Esophagus muscularis mucosa (tissue), 4 donors: ENCODE measurements at regions not wholly inside any gene's neighbourhood (a gene's known extent, or its start where the extent isn't known, plus 50 kb on each side); places are given as distances from the start of the nearest gene placed in this dataset.
"Not testable (repeated sequence)": the region's sequence is repeated elsewhere in the genome, so short reads cannot be mapped to it uniquely, and the experiment has no call there.

ENCODE experiments used
- DNase-seq: peaks from one replicate; pipeline ENCODE4 v3.0.0-alpha.2; 2017; ENCODE audit errors: extremely low spot score
- H3K27ac ChIP-seq, 4 donors: fragments of 200-600 bp; sonication (generic); replicated peaks in 1 of 4; 1 replicate in 3 of 4; 2 replicates in 1 of 4; pipeline ENCODE4 v1.5.1; 2016 to 2019; ENCODE audit warnings: mild to moderate bottlenecking in 1 of 4
- H3K27me3 ChIP-seq, 4 donors: fragments of 200-600 bp; sonication (generic); one replicate each; pipeline versions ENCODE4 v1.5.1 to v1.6.0; 2016 to 2019
- H3K36me3 ChIP-seq, 4 donors: fragments of 200-600 bp; sonication (generic); one replicate each; pipeline ENCODE4 v1.5.1; 2016 to 2019
- H3K4me1 ChIP-seq, 4 donors: fragments of 200-600 bp; sonication (generic); one replicate each; pipeline ENCODE4 v1.5.1; 2016 to 2019
- H3K4me3 ChIP-seq, 4 donors: fragments of 200-600 bp; sonication (generic); 1 replicate in 2 of 4; 2 replicates in 2 of 4; pipeline ENCODE4 v1.5.1; 2016 to 2019; ENCODE audit warnings: mild to moderate bottlenecking in 4 of 4, moderate library complexity in 1 of 4
- H3K9me3 ChIP-seq, 4 donors: fragments of 200-600 bp; sonication (generic); 1 replicate in 3 of 4; 2 replicates in 1 of 4; pipeline ENCODE4 v1.5.1; 2016 to 2019
- WGBS: methylation state at CpG from one replicate; pipeline ENCODE4 v1.1.5; 2018; 5-methylcytosine and 5-hydroxymethylcytosine counted together
- intact Hi-C: fragments of 100-400 bp; cut with DNase I; formaldehyde crosslinking; loops from one replicate; pipeline ENCODE4 v1.15.1; 2023

GRCh38 chr1:794918-795584 is 108.6 kb upstream of the OR4F16 start:
- DNase-seq, H3K27ac ChIP-seq, intact Hi-C loops, H3K36me3 ChIP-seq, H3K4me3 ChIP-seq, H3K4me1 ChIP-seq, H3K27me3 ChIP-seq, H3K9me3 ChIP-seq: not testable (repeated sequence)
- WGBS, result 66% methylated on average over 5 of the region's 9 CpGs

- intact Hi-C loops, H3K4me3 ChIP-seq, H3K9me3 ChIP-seq, H3K27me3 ChIP-seq, DNase-seq, H3K4me1 ChIP-seq, H3K27ac ChIP-seq, H3K36me3 ChIP-seq: not testable (repeated sequence)
- WGBS, result 90% methylated on average over 2 of the region's 6 CpGs
Measured at GRCh38 chr1:797649-798048, 111.2 kb upstream of the OR4F16 start.

GRCh38 chr1:800397-800796 is 113.9 kb upstream of the OR4F16 start:
- H3K36me3 ChIP-seq, H3K27me3 ChIP-seq, H3K27ac ChIP-seq, H3K4me1 ChIP-seq, DNase-seq, H3K9me3 ChIP-seq, intact Hi-C loops, H3K4me3 ChIP-seq: not testable (repeated sequence)
- 94% methylated on average over 7 of the region's 7 CpGs for WGBS

- H3K4me3 ChIP-seq, H3K36me3 ChIP-seq, intact Hi-C loops, H3K4me1 ChIP-seq, H3K27ac ChIP-seq, DNase-seq, H3K27me3 ChIP-seq, H3K9me3 ChIP-seq: not testable (repeated sequence)
- WGBS, result 58% methylated on average over 5 of the region's 6 CpGs
Measured at GRCh38 chr1:804378-805115, 118.1 kb upstream of the OR4F16 start.

GRCh38 chr1:805310-805709 is 118.4 kb upstream of the SAMD11 start:
- H3K9me3 ChIP-seq, DNase-seq, H3K4me1 ChIP-seq, H3K4me3 ChIP-seq, H3K27me3 ChIP-seq, intact Hi-C loops, H3K27ac ChIP-seq, H3K36me3 ChIP-seq: not testable (repeated sequence)
- 95% methylated on average over 5 of the region's 5 CpGs for WGBS

- H3K4me3 ChIP-seq, H3K4me1 ChIP-seq, intact Hi-C loops, DNase-seq, H3K27ac ChIP-seq, H3K27me3 ChIP-seq, H3K36me3 ChIP-seq, H3K9me3 ChIP-seq: not testable (repeated sequence)
- WGBS, result no CpG with 5 or more reads among the region's 3 CpGs
Measured at GRCh38 chr1:807066-807465, 116.7 kb upstream of the SAMD11 start.

GRCh38 chr1:807699-808390 is 115.9 kb upstream of the SAMD11 start:
- DNase-seq, intact Hi-C loops, H3K27ac ChIP-seq, H3K36me3 ChIP-seq, H3K4me1 ChIP-seq, H3K4me3 ChIP-seq, H3K9me3 ChIP-seq, H3K27me3 ChIP-seq: not testable (repeated sequence)
- WGBS, result 53% methylated on average over 3 of the region's 4 CpGs

GRCh38 chr1:810949-811348 is 112.8 kb upstream of the SAMD11 start:
- DNase-seq, H3K27ac ChIP-seq, H3K27me3 ChIP-seq, H3K9me3 ChIP-seq, H3K4me3 ChIP-seq, H3K36me3 ChIP-seq, H3K4me1 ChIP-seq, intact Hi-C loops: not testable (repeated sequence)
- 51% methylated on average over 2 of the region's 2 CpGs for WGBS

GRCh38 chr1:812535-813127 is 111.1 kb upstream of the SAMD11 start:
- intact Hi-C loops, H3K4me3 ChIP-seq, H3K27ac ChIP-seq, DNase-seq, H3K27me3 ChIP-seq, H3K9me3 ChIP-seq, H3K36me3 ChIP-seq: not testable (repeated sequence)
- 95% methylated on average over 5 of the region's 5 CpGs for WGBS
- H3K4me1 ChIP-seq, result peaks cover 0 to 16% (median 9%) of the 10 kb centered on the region in 4 donors

- peak; percentile 19 for DNase-seq
- peaks cover 6 to 33% (median 17%) of the 10 kb centered on the region in 4 donors for H3K4me1 ChIP-seq
- H3K4me3 ChIP-seq, H3K36me3 ChIP-seq, H3K9me3 ChIP-seq, intact Hi-C loops, H3K27ac ChIP-seq, H3K27me3 ChIP-seq: not testable (repeated sequence)
- no CpG with 5 or more reads among the region's 7 CpGs for WGBS
Measured at GRCh38 chr1:814543-814942, 109.2 kb upstream of the SAMD11 start.

- DNase-seq, H3K27me3 ChIP-seq, H3K9me3 ChIP-seq, intact Hi-C loops, H3K4me3 ChIP-seq, H3K36me3 ChIP-seq, H3K27ac ChIP-seq: not testable (repeated sequence)
- peaks cover 6 to 33% (median 20%) of the 10 kb centered on the region in 4 donors for H3K4me1 ChIP-seq
- 91% methylated on average over 4 of the region's 4 CpGs for WGBS
Measured at GRCh38 chr1:815147-815922, 108.4 kb upstream of the SAMD11 start.
